SU-DHL-6 (cell line): ENCODE measurements at regions not wholly inside any gene's neighbourhood (a gene's known extent, or its start where the extent isn't known, plus 50 kb on each side); places are given as distances from the start of the nearest gene placed in this dataset.

Source experiments
- H2AFZ ChIP-seq: fragments of 200-600 bp; sonication (generic); 2 replicates; pipeline ENCODE4 v1.6.1; 2014; ENCODE audit warnings: low read depth, mild to moderate bottlenecking, moderate library complexity, mixed read lengths, antibody characterized with exemption, low read length; ENCODE audit not compliant: severe bottlenecking
- H3F3A ChIP-seq: fragments of 200-600 bp; shearing (Covaris generic); 2 replicates; pipeline ENCODE4 v1.6.0; 2016; ENCODE audit warnings: antibody characterized with exemption, mild to moderate bottlenecking; ENCODE audit not compliant: insufficient read depth
- H3K27ac ChIP-seq: fragments of 200-600 bp; sonication (generic); 2 replicates; pipeline ENCODE4 v1.5.1; 2016; ENCODE audit warnings: low read depth, mild to moderate bottlenecking, low read length, moderate library complexity, mixed read lengths
- H3K27me3 ChIP-seq: fragments of 200-600 bp; sonication (generic), shearing (Covaris generic); 2 replicates; pipeline ENCODE4 v1.6.0; 2014; ENCODE audit warnings: mild to moderate bottlenecking, low read length
- H3K36me3 ChIP-seq: fragments of 200-600 bp; sonication (generic); 2 replicates; pipeline ENCODE4 v1.6.1; 2014; ENCODE audit warnings: mild to moderate bottlenecking, low read length, mixed read lengths
- H3K4me2 ChIP-seq: fragments of 300-600, 200-600 bp; shearing (Covaris generic), sonication (generic); 2 replicates; pipeline ENCODE4 v1.6.0; 2014; ENCODE audit warnings: low read length, low read depth, mild to moderate bottlenecking; ENCODE audit not compliant: poor library complexity, severe bottlenecking
- H3K4me3 ChIP-seq: fragments of 200-600 bp; sonication (generic); 2 replicates; pipeline ENCODE4 v1.5.1; 2014; ENCODE audit warnings: antibody characterized with exemption, low read length, mild to moderate bottlenecking, mixed read lengths; ENCODE audit not compliant: insufficient read depth, poor library complexity, severe bottlenecking
- H3K79me2 ChIP-seq: fragments of 200-600 bp; sonication (generic); 2 replicates; pipeline ENCODE4 v1.6.1; 2014; ENCODE audit warnings: mild to moderate bottlenecking, low read length, moderate library complexity; ENCODE audit not compliant: insufficient read depth
- H3K9ac ChIP-seq: fragments of 200-600 bp; sonication (generic); 2 replicates; pipeline ENCODE4 v1.7.0; 2014; ENCODE audit warnings: mild to moderate bottlenecking, low read length
- H3K9me2 ChIP-seq: fragments of 200-600 bp; sonication (generic); replicated peaks from 2 replicates; pipeline ENCODE4 v1.6.1; 2014; ENCODE audit warnings: low read length; ENCODE audit not compliant: insufficient read depth
- H3K9me3 ChIP-seq: fragments of 200-600 bp; sonication (generic); 2 replicates; pipeline ENCODE4 v1.6.1; 2014; ENCODE audit warnings: low read length, mixed read lengths; ENCODE audit not compliant: insufficient read depth
- H4K20me1 ChIP-seq: fragments of 200-600 bp; sonication (generic); 2 replicates; pipeline ENCODE4 v1.6.1; 2014; ENCODE audit warnings: low read depth, mild to moderate bottlenecking, antibody characterized with exemption, low read length, moderate library complexity, mixed read lengths
- EZH2phosphoT487 ChIP-seq: fragments of 200-600 bp; sonication (generic), shearing (Covaris generic); conservative IDR thresholded peaks from 2 replicates; pipeline ENCODE4 v1.6.1; 2018; ENCODE audit warnings: mild to moderate bottlenecking, antibody characterized with exemption, low read length, moderate library complexity, mixed read lengths
- TF ChIP-seq, protein P1 (sequence below): fragments of 200-600 bp; sonication (generic); IDR thresholded peaks from one replicate; pipeline ENCODE4 v1.5.1; 2017; ENCODE audit warnings: antibody characterized with exemption, mild to moderate bottlenecking, low read length, moderate library complexity; ENCODE audit not compliant: insufficient read depth, poor library complexity, severe bottlenecking

DNA sequence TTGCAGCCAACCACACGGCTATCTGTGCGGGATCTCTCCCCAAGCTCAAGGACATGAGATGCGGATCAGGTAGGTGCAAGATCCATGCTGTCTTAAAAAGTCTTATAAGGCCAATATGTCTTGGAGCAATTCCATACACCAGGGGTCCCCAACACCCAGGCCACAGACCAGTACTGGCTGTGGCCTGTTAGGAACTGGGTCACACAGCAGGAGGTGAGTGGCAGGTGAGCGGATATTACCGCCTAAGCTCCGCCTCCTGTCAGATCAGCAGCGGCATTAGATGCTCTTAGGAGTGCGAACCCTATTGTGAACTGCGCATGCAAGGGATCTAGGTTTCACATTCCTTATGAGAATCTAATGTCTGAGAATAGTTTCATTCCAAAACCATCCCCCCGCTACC lies 68.8 kb upstream of the ZNF599 start:
- no peak for TF ChIP-seq EZH2phosphoT487
- TF ChIP-seq, protein P1, sequence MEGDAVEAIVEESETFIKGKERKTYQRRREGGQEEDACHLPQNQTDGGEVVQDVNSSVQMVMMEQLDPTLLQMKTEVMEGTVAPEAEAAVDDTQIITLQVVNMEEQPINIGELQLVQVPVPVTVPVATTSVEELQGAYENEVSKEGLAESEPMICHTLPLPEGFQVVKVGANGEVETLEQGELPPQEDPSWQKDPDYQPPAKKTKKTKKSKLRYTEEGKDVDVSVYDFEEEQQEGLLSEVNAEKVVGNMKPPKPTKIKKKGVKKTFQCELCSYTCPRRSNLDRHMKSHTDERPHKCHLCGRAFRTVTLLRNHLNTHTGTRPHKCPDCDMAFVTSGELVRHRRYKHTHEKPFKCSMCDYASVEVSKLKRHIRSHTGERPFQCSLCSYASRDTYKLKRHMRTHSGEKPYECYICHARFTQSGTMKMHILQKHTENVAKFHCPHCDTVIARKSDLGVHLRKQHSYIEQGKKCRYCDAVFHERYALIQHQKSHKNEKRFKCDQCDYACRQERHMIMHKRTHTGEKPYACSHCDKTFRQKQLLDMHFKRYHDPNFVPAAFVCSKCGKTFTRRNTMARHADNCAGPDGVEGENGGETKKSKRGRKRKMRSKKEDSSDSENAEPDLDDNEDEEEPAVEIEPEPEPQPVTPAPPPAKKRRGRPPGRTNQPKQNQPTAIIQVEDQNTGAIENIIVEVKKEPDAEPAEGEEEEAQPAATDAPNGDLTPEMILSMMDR, result no peak
- Histone ChIP-seq H3K4me3 (no peak overlapping the region), H3K27ac (no peak overlapping the region), H3K79me2 (no peaks in the 10 kb centered on the region), H3K9ac (no peak overlapping the region), H3F3A (no peaks in the 10 kb centered on the region), H4K20me1 (no peaks in the 10 kb centered on the region), H3K36me3 (no peaks in the 10 kb centered on the region), H2AFZ (no peak overlapping the region), H3K4me2 (no peak overlapping the region), H3K27me3 (no peaks in the 10 kb centered on the region), H3K9me3 (no peaks in the 10 kb centered on the region), H3K9me2 (no peaks in the 10 kb centered on the region)

DNA sequence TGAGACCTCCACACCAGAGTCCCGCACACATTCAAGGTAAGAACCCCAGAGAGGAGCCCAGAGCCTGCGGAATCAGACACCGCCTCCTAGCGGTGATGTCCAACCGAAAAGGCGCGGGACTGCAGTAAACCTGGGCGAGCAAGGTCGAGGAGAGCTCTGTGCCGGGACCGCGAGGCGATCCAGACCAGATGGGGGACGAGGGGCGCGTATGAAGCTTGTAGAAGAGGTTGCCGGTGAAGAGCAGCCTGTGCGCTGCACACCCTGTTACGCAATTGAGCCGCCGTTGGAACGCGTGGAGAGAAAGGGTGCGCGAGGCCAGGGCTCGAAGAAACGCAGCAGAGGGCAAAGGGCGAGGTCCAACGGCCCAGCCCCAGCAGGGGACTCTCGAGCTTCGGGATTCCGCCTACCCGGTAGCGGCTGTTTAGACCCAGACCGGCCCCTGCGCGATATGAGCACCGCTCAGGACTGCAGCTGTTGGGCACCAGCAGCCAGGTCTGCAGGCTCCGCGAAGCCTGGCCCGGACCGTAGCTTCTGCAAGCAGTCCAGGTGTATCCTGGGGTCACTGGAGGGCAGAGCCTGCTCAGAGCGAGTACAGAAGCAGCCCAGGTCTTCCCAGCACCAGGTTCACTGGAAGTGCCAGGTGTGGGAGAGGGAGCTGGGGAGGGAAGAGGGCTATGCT lies 65.9 kb upstream of the ZNF599 start:
- H3K4me3 ChIP-seq, result no peak overlapping the region
- no peak overlapping the region for H3K9ac ChIP-seq
- no peaks in the 10 kb centered on the region for H3K9me2 ChIP-seq
- H3K4me2 ChIP-seq, result no peak overlapping the region
- no peaks in the 10 kb centered on the region for H3K9me3 ChIP-seq
- no peaks in the 10 kb centered on the region for H3K36me3 ChIP-seq
- H3K79me2 ChIP-seq, result no peaks in the 10 kb centered on the region
- TF ChIP-seq, protein P1, result no peak
- TF ChIP-seq EZH2phosphoT487, result no peak
- H3K27me3 ChIP-seq, result no peaks in the 10 kb centered on the region
- no peak overlapping the region for H2AFZ ChIP-seq
- H3K27ac ChIP-seq, result no peak overlapping the region
- no peaks in the 10 kb centered on the region for H3F3A ChIP-seq
- H4K20me1 ChIP-seq, result no peaks in the 10 kb centered on the region

DNA sequence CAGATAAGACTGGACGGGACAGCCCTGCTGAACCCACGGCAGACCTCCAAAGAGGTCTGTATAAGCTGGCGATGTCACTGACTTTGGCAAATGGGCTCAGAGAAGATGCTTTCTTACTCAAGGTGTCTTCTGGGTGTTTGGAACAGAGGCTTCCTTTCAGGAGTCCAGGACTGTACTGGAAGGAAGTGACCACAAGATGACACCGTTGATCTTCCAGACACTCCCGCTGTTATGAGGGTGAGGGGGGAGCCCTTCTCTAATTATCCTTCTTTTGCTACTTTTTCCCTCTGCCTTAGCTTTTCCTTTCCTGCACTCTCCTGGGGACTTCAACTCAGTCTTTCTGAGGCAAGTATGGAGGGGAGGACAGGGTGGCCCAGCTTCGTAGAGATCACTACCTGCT lies 65.2 kb upstream of the ZNF599 start:
- Histone ChIP-seq H3K9me2 (no peaks in the 10 kb centered on the region), H3K36me3 (no peaks in the 10 kb centered on the region), H3K9ac (no peak overlapping the region), H3F3A (no peaks in the 10 kb centered on the region), H3K4me3 (no peak overlapping the region), H3K9me3 (no peaks in the 10 kb centered on the region), H4K20me1 (no peaks in the 10 kb centered on the region), H3K27ac (no peak overlapping the region), H2AFZ (no peak overlapping the region), H3K79me2 (no peaks in the 10 kb centered on the region), H3K27me3 (no peaks in the 10 kb centered on the region), H3K4me2 (no peak overlapping the region)
- TF ChIP-seq, protein P1, result no peak
- TF ChIP-seq EZH2phosphoT487, result no peak
